Fibroblast of peridontal ligament (primary cell): ENCODE measurements at regions not wholly inside any gene's neighbourhood (a gene's known extent, or its start where the extent isn't known, plus 50 kb on each side); places are given as distances from the start of the nearest gene placed in this dataset.
A peak's percentile ranks its signal among the peaks of the same experiment; 100 is the strongest.
"Not testable (repeated sequence)": the region's sequence is repeated elsewhere in the genome, so short reads cannot be mapped to it uniquely, and the experiment has no call there.

ENCODE experiments used
- DNase-seq: peaks from one replicate; pipeline ENCODE4 v3.0.0-alpha.2; 2010; ENCODE audit errors: extremely low read depth

DNA sequence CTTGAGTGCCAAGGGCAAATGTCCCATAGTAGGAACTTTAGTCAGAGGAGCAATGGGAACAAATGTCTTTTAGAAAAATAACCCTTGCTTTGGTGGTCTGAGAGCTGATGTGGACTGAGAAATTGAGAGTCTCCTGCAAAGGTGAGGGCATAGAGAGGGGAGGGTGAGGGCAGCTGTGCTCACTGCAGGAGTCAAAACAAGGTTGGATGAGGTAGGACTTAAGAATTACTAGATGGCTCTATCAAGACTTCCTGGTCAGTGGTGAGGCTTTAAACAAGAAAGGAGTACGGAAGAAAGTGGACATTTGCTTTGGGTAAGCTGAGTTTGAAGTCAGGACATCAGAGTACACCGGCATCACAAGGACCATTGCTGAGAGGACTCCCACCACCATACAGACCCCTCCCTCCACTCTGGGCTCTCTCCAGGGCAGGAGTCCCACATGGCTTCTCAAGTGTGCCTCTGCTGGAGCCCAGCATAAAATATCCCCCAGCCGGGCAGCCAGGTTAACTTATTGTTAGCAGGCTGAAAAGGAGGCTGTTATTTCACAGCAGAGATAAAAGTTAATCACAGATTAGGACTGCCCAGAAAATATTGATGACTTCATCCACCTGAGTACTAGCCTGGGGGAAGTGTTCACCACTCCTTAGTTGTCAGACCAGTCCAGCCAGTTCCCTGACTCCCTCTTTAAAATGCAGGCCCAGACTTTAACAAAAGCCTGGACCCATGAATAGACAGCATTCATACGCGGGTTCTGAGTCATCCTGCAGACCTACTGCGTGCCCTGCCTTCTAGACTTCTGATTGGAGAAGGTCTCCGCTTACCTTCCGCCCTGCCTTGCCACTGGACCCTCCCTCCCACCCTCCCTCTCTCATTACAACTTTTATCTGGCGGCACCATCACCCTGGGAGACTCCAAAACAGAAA lies 167.2 kb downstream of the BCL2L11 start:
- DNase-seq = not testable (repeated sequence)

DNA sequence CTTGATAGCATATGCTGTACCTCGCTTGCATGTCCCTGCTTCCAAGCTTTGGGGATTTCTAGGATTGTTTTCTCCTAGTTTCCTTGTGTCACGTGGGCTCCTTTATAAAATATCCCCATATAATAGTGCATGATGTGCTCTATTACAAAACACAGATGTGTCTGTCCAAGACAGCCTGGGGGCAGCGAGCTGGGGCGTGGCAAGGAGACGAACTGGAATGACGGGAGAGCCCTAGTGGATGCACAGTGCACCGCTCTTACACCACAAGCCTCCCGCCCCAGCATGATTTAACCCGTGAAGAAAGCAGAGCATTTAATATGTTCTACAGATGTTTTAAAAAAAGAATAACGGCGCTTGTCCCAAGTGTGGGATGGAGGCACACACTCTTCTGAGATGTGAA lies 169.7 kb downstream of the BCL2L11 start:
- not testable (repeated sequence) for DNase-seq

DNA sequence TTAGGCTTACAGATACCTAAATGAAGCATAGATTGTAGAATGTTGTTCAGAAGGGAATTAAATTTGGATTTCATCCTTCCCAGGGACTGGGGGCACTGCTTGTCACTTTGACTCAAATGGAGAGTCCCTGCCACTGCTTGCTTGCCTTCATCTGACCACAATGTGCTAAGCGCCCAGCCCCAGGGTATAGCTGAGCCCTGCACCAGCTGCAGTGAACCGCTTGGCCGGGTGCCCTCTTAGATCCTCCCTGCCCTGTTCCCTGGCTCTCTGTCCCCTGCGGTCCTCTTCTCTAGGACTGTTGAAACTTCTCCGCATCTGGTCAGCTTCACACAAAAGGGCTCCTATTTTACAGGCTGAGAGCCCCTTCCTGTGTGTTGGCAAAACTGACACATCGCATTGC lies 170.9 kb downstream of the BCL2L11 start:
- DNase-seq = not testable (repeated sequence)

DNA sequence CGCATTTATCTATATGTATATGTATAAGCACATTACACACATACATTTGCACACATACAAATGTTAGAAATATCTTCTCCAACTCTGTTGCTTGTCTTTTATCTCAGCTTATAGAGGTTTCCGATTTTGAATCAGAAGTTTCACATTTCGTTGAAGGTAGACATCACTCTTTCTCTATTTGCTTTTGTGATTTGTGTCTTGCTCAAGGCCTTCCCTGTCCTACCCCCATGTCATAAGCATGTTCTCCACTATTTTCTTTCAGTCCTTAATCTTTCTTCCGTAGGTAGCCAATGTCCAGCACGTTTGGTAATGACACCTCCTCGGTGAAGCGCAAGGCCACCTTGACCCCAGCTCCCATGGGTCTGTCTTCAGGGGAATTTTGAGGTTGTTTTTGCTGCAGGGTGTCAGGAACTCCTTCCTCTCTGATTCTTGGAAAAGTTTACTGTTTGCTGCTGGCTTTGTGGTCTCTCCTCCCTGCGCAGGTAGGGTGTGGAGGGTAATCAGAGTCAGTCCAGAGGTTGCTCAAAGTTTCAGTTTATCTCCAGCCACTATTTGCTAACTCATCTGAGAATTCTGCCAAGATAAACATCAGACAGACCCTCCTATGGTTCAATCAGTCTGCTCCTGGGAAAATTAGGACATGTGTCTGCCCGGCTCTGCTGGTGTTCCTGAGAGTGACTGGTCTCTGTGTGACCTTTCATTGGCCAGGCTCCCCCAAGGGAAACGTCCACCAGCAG lies 171.7 kb downstream of the BCL2L11 start:
- not testable (repeated sequence) for DNase-seq

DNA sequence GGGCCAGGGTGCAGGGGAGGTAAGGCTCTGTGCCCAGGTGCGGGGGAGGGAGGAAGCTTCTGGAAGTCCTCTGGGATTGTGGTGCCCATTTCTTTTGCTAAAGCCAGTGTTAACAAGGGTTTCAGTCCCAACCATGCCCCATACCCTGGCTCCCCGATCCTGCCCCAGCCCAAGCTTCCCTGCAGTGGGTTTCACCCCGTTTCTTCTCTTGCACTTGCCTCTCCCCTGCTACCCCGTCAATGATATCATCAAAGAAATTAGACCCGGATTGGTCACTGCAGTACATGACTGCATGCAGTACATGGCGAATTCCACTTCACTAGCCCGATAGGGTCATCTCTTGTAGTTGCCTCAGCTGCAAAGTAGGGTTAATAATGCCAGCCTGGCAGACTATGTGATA lies 174.0 kb downstream of the BCL2L11 start:
- DNase-seq = not testable (repeated sequence)

DNA sequence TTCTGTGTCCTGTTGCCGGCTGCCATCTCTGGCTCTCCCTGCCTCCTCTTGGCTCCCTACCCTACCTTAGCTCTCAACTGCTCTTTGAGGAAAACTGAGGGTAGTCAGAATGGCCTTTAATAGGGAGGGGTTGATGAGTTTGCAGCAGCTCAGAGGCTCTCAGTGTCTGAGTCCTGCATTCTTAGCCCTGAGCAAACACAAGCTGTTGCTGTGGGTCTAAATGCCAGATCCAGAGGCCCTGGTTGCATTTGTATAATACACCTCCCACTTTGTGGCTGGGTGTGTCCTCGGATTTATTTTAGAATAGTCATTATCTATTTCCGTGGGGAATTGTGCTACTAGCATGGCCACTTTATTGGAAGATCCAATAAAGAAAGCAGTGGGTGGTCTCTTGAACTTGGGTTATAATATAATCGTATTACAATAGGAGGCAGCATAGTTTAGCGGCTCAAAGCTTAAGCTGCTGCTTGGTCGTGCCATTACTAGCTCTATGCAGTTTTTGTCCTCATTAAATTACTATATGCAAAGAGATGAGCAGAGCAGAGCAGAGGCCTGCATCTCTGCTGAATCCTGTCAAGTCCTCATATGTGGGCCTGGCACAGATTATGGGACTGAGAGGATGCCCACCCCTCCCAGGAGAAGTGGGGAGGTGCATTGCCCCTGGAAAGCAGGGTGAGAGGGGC lies 175.5 kb downstream of the BCL2L11 start:
- DNase-seq = not testable (repeated sequence)

DNA sequence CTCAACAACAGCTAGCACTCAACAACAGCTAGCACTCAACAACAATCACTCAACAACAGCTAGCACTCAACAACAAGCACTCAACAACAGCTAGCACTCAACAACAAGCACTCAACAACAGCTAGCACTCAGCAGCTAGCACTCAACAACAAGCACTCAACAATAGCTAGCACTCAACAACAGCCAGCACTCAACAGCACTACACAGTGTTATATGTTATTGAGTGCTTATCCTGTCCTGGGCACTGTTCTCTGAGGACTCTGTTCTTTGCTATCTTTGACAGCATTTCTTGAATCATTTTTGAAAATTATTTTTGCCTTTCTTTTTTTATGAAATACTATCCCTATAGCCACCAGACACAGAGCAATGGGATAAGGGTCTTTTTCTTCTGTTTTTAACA lies 176.4 kb downstream of the BCL2L11 start:
- not testable (repeated sequence) for DNase-seq

DNA sequence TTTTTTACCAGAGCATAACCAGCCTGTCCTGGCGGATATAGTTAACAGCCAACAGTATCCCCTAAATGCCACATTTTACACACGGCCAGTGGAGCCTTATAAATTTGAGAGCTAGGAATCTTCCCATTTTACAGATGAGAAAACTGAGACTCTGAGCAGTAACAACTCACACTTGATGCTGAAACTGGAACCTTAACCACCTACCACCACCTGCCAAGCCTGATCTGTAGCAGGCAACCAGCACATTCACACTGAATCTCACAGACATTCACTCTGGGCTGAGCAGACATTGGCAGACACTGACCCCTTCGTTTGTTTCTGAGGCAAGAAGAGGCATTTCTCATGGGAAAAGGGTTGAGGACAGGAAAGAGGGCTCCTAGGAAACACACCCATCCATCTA lies 178.2 kb downstream of the BCL2L11 start:
- not testable (repeated sequence) for DNase-seq

DNA sequence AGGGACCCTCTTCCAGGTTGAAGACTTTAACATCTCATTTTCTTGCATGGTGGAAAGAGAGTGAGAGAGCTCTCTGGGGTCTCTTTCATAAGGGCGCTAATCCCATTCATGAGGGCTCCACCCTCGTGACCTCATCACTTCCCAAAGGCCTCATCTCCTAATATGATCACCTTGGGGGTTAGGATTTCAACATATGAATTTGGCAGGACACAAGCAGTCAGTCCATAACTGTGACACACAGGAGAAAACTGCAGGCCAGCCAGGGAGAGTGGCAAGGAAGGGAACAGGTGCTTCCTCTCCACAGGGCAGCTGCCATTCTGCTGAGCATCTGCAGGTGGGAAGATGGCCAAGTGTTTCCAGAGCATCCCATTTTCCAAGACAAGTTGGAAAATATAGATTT lies 178.9 kb downstream of the BCL2L11 start:
- DNase-seq = not testable (repeated sequence)

DNA sequence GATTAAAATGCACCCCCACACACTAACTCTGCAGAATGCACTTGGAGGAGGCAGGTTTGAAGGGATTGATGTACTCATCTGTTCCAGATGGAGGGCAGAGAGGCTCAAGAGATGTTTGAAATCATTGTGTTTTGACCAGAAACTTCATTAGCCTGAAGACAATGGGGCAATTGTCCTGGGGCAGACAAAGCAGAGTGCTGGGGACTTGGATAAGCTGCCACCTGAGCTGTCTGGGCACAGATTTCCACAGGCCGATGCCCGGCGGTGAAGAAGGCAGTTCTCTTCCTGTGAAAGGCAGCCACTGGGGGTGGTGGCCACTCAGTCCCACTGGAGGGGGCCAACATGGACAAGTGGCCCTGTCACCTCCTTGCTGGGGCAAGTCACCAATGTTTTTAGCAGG lies 181.0 kb downstream of the BCL2L11 start:
- not testable (repeated sequence) for DNase-seq

DNA sequence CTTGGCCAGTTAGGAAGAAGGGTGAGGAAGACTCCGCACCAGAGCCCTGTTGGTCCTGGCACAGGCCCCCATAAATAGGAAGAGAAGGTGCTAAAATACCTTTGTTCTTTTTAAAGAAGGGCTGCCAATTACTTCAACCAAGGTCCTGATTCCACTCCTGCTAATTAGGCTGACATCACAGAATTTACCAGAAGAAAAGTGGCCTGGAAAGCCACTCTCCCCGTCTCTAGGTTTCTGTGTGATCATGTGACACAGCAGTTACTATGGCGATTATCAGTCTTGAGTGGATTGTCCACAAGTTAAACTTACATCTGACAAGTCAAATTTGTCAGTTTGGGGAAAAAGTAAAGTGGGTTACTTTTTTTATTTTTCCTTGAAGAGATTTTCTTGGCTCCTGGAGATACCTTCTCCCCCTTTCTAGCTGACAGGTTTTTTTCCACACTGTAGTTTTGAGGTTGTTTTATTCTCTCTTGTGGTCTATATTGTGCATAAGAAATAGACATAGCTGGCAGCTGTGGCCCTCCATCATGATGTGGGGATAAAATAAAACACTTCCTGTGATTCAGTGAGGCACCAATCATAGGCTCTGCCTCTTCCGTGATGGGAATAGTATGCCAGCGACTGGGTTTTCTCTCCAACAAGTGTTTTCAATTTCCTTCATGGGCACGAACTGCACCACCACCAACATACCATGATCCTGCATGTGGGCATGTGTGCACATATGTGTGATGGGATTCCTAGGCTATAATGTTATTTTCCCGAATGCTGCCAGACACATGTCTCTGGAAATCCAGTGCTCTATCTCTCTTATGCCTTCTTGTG lies 181.9 kb downstream of the BCL2L11 start:
- DNase-seq = peak; percentile 7

DNA sequence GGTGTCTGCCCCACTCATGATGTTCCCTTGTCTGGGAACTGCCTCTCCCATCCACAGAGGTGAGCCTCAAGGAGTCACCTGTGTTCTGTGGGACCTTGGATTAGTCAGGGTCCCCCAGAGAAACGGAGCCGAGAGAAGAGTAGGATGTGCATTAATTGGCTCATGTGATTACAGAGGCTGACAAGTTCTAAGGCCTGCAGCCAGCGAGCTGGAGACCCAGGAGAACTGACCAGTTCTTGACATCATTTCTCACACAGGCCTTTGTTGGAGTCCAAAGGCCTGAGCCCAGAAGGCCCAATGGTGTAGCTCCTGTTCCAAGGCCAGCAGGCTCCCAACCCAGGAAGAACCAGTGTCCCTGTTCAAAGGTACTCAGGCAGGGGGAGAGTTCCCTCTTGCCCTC lies 186.6 kb downstream of the BCL2L11 start:
- not testable (repeated sequence) for DNase-seq

DNA sequence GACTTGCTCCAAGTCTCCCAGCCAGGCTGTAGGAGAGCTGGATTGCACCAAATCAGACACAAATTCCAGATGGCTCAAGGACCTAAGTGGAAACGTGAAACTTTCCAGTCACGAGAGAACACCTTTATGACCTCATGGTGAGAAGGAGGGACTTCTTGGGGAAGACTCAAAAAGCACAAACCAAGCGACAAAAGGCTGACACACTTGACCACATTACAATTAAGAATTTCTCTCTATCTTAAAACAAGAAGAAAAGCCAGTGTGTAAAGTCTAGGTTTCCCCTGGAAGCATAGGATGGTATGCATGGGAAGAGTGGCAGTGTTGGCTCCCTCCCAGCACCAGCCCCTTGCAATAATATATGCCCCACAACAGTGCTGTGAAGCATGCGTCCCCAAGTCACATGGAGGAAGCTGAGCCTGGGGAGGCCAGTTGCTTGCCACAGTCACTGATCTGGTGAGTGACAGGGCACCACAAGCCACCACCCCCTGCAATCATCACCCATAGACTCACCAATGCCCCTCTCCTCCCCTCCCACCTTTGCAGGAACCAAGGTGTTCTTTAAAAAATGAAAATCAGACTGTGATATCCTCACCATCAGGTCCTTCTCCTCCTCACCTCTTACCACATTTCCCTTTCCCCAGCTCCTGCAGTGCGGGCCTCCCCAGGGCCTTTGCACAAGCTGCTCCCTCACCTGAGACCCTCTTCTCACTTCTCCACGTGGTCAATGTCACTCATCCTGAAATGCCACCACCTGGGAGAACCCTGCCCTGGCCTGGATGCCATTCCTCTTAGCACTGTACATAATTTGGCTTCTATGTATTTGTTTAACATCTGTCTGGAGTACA lies 188.7 kb downstream of the BCL2L11 start:
- DNase-seq = not testable (repeated sequence)

DNA sequence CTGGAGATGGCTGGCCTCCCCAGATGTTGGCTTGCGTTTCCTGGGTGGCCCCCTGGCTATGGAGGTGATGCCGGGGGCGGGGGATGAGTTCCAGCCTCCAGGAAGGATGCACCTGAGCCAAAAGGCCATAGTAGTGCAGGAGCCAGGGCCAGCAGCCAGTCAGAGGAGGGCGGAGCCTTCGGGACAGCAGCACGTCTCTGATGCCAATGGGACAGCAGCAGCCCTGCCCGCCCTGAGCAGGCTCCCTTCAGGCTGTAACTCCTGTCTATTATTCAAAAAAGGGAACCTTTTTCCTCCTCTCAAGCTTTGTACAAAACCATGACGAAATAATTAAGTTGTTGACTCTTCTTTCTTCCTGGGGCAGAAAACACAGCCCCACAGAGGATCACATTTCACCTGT lies 189.7 kb downstream of the BCL2L11 start:
- DNase-seq = not testable (repeated sequence)

DNA sequence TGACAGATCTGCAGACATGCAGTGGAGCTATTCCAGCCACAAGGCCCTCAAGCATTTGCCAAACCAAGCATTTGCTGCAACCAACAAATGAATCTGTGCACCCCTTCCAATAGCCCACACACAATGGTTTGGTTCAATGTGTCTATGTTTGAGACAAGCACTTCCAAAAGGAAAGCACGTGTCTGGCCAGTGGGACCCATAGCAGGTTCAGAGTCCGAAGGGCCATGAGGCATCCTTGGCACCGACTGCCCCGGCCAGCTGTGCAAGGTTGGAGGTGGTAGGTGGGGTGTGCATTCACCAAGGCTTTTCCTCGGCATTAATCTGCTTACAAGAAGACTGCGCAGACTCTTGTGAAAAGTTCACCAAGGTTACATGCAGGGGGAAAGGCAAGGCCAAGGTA lies 190.9 kb downstream of the BCL2L11 start:
- not testable (repeated sequence) for DNase-seq

DNA sequence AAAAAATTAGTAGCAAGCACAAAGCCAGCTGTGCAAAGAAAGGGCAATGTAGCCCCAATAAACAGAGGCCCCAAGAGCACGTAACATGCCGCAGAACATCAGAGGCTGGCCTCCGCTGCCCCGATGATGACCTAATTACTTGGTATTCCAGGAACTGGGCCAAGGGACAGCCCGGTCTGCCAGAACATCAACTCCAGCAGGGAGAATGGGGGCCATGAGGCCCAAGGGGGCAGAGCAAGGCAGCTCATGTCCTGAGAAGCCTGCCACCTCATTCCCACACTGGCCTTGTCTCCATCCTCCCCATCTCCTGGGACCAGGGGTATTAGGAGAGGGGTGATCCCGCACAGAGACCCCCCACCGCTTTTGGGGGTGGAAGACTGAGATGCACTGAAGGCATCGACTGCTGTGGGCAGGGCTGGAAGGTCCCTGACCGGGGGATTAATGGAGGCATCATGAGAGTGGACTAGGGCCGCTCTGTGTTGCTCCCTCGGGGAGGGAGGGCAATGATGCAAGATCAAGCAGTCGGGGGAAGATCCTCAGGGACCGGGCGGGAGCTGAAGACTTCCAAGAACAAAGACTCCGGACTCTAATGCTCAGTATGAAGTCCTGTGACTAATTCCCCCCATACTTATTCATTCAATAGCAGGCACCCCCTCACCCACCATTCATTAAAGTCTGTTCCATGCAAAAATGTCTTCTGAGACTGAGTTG lies 192.3 kb downstream of the BCL2L11 start:
- DNase-seq = peak; percentile 68

DNA sequence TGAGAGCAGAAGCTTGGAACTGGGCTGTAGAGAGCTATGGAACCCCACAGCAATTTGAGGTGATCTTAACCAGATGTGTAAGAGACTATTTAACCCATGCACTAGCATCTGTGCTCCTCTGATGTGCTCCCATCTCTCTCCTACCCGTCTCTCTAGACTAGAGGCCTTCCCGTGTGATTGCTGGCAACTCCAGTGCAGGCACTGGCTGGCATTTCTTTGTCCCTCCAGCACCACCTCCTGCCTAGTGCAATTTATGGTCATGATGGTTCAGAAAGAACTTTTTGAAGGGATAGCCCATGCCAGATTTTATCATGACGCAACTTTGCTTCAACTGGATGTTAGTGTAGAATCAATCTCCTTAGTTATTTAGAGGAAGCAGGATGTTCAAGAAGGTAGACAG lies 193.0 kb downstream of the BCL2L11 start:
- DNase-seq = not testable (repeated sequence)

DNA sequence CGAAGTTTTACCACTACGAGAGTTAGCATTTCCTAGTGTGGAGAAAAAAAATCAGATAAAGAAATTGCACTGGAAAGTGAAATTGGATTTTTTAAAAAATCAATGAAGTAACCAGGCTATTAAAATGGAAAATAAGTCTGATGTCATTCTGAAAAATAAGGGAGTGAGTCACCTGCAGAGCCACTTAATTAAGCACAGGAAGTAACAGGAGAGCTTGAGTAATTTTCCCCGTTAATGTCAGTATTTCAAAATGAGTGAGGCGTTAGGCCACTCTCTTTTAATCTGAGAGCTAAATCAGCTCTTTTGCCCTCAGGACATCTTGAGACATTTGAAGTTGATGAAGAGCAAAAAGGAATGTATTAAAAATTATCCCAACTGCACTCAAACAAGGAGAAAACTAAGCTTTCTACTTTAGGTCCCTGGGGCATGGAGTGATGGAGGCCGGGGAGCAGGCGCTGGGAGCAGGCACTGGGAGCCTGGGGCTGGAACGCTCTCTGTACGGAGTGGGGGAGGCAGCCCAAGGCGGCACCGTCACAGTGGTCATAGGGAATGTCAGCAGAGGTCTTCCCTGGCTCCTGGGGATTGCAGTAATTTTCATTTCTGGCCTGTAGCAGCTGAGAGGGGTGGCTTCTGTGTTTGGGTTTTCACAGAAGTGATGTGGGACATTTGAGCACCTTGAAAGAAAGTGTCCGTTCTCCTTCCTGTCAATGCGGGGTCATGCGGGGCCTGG lies 194.6 kb downstream of the BCL2L11 start:
- DNase-seq = not testable (repeated sequence)

DNA sequence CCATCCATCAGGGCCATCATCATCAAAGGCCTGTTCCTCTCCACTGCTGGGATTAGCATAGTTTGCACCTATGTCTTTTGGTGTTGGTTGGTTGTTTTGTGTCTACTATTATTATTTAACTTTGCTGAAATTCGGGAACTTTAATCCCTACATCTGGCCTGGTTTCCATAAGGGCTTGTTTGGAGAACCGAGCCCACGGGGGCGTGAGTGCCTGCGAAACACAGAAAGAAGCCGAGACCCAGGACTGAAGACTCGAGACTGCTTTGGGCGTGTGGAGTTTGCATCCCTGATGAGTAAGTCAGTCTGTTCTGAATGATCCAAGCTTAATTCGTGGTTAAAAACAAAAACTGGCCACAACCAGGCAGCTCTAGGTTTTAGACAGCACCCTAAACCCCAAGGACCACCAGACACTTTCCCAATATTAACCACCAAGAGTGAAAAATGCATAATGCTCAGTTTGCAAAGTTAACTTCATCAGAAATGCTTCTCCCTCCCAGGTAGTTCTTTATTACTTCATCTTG lies 195.6 kb downstream of the BCL2L11 start:
- DNase-seq = not testable (repeated sequence)
